ENCODE measurements at regions not wholly inside any gene's neighbourhood (a gene's known extent, or its start where the extent isn't known, plus 50 kb on each side); places are given as distances from the start of the nearest gene placed in this dataset.

DNA sequence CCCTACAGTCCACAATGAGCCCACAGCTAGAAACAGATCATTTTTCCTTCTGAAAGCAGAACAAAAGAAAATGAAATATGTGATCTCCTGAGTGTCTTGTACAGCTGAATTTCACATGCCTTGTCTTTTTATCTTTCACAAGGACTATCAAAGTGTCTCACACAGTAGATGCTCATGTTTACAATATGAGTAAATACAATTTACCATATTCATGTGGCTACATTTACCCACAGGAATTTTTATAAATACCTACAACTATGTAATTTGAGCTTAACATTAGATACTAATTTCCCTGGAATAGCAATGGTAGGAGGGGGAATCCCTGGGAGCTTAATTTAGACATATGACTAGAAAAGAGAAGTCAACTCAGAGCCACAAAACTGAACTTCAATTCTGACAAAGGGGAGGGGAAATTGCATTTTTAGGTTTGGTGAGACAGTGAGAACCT, 186.2 kb downstream of the MACC1 start:
- Histone ChIP-seq H3K36me3 (no peaks in the 10 kb centered on the region), H3K4me3 (no peak overlapping the region), H3K4me1 (no peaks in the 10 kb centered on the region), H3K27ac (no peak overlapping the region), H3K9me3 (no peaks in the 10 kb centered on the region), H3K27me3 (ENCODE audit: low read depth) (no peaks in the 10 kb centered on the region)
- TF ChIP-seq, protein P1, sequence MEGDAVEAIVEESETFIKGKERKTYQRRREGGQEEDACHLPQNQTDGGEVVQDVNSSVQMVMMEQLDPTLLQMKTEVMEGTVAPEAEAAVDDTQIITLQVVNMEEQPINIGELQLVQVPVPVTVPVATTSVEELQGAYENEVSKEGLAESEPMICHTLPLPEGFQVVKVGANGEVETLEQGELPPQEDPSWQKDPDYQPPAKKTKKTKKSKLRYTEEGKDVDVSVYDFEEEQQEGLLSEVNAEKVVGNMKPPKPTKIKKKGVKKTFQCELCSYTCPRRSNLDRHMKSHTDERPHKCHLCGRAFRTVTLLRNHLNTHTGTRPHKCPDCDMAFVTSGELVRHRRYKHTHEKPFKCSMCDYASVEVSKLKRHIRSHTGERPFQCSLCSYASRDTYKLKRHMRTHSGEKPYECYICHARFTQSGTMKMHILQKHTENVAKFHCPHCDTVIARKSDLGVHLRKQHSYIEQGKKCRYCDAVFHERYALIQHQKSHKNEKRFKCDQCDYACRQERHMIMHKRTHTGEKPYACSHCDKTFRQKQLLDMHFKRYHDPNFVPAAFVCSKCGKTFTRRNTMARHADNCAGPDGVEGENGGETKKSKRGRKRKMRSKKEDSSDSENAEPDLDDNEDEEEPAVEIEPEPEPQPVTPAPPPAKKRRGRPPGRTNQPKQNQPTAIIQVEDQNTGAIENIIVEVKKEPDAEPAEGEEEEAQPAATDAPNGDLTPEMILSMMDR (IDR thresholded peaks at IDR 0.05), result no peak
- intact Hi-C loops (cut with DNase I), result no loop called here
- ATAC-seq (no peak), DNase-seq (no peak)

- no peaks in the 10 kb centered on the region for H3K27me3 ChIP-seq (ENCODE audit: low read depth)
- no peak overlapping the region for H3K4me3 ChIP-seq
- H3K4me1 ChIP-seq, result no peaks in the 10 kb centered on the region
- TF ChIP-seq, protein P1 (IDR thresholded peaks at IDR 0.05), result no peak
- DNase-seq, result no peak
- ATAC-seq, result no peak
- H3K27ac ChIP-seq, result no peak overlapping the region
- intact Hi-C loops (cut with DNase I), result no loop called here
- H3K36me3 ChIP-seq, result no peaks in the 10 kb centered on the region
- H3K9me3 ChIP-seq, result no peaks in the 10 kb centered on the region
Measured at GRCh38 chr7:20030417-20030816, 186.8 kb downstream of the MACC1 start.

GRCh38 chr7:20026762-20027161, 190.4 kb downstream of the MACC1 start:
- no peaks in the 10 kb centered on the region for H3K27me3 ChIP-seq (ENCODE audit: low read depth)
- DNase-seq, result no peak
- no peak overlapping the region for H3K4me3 ChIP-seq
- no peak overlapping the region for H3K27ac ChIP-seq
- TF ChIP-seq, protein P1 (IDR thresholded peaks at IDR 0.05), result no peak
- no peaks in the 10 kb centered on the region for H3K36me3 ChIP-seq
- H3K4me1 ChIP-seq, result no peaks in the 10 kb centered on the region
- no peaks in the 10 kb centered on the region for H3K9me3 ChIP-seq
- no peak for ATAC-seq
- intact Hi-C loops (cut with DNase I), result no loop called here

- peaks cover 4% of the 10 kb centered on the region for H3K4me1 ChIP-seq
- DNase-seq, result no peak
- peak; percentile 46 to 66 for ATAC-seq
- H3K36me3 ChIP-seq, result no peaks in the 10 kb centered on the region
- intact Hi-C loops (cut with DNase I), result no loop called here
- H3K27me3 ChIP-seq (ENCODE audit: low read depth), result no peaks in the 10 kb centered on the region
- peaks cover 3% of the 10 kb centered on the region for H3K9me3 ChIP-seq
- TF ChIP-seq, protein P1 (IDR thresholded peaks at IDR 0.05), result no peak
- H3K4me3 ChIP-seq, result no peak overlapping the region
- H3K27ac ChIP-seq, result no peak overlapping the region
Measured at GRCh38 chr7:20021831-20022230, 195.4 kb downstream of the MACC1 start.

DNA sequence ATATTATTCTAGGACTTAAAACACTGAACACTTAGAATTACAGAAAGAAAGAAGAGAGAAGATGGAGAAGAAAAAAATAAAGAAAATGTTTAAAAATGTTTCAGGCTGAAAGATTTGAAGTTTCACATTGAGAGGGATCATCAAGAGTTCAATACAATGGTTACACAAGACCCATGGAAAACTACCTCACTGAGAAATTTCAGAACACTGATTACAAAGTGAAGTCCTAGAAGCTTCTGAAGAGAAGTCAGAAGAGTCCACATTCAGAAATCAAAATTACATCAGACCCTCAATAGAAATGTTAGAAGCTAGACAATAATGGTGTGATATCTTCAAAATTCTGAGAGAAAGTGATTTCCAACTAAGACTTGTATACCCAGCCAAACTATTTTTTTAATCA, 196.1 kb downstream of the MACC1 start:
- Histone ChIP-seq H3K9me3 (peaks cover 3% of the 10 kb centered on the region), H3K4me3 (no peak overlapping the region), H3K36me3 (no peaks in the 10 kb centered on the region), H3K27me3 (ENCODE audit: low read depth) (no peaks in the 10 kb centered on the region), H3K27ac (no peak overlapping the region), H3K4me1 (peaks cover 4% of the 10 kb centered on the region)
- DNase-seq (no peak), ATAC-seq (no peak)
- intact Hi-C loops (cut with DNase I), result no loop called here
- TF ChIP-seq, protein P1 (IDR thresholded peaks at IDR 0.05), result no peak
